GM23248 (cell line): ENCODE measurements at regions not wholly inside any gene's neighbourhood (a gene's known extent, or its start where the extent isn't known, plus 50 kb on each side); places are given as distances from the start of the nearest gene placed in this dataset.

Source experiments
- EZH2 ChIP-seq: fragments of 200-600 bp; sonication (generic); IDR thresholded peaks from 2 replicates; pipeline ENCODE4 v1.6.1; 2018; ENCODE audit warnings: antibody characterized with exemption, mild to moderate bottlenecking; ENCODE audit not compliant: insufficient read depth, poor library complexity, severe bottlenecking
- EZH2phosphoT487 ChIP-seq: fragments of 200-600 bp; sonication (generic); IDR thresholded peaks from 2 replicates; pipeline ENCODE4 v1.6.1; 2018; ENCODE audit warnings: antibody characterized with exemption, moderate library complexity, mild to moderate bottlenecking, low read depth; ENCODE audit not compliant: insufficient read depth

DNA sequence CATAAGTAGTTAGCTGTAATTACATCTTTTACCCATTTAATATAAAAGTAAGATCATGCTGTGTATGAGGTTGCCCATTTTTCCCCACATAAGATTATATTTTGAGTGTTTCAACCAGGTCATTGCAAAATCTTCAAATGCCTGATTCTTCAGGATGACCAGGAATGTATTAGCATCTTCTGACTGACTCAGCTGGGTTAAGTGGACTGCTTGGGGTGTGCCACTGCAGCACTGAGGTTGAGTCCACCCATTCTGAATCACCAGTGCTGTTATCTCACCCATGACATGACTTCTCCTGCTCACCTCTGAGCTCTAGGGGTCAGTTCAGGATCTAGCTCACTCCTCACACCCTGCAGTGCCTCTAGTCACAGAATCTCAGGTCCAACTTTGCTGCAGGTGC is 576.7 kb upstream of the ZEB2 start:
- TF ChIP-seq EZH2phosphoT487 (no peak), EZH2 (no peak)
